RWPE2 (cell line): ENCODE measurements at regions not wholly inside any gene's neighbourhood (a gene's known extent, or its start where the extent isn't known, plus 50 kb on each side); places are given as distances from the start of the nearest gene placed in this dataset.

Source experiments
- ATAC-seq: fragments of 200-7000 bp; cut with Tn5 transposase; 3 replicates; pipeline ENCODE4 v1.9.1; 2021; ENCODE audit warnings: low read depth
- DNase-seq: peaks from one replicate; pipeline ENCODE4 v3.0.0-alpha.2; 2020; ENCODE audit warnings: low spot score
- H3K27ac ChIP-seq: fragments of 450-650 bp; 2 replicates; pipeline ENCODE4 v1.5.1; 2017; ENCODE audit warnings: mild to moderate bottlenecking; ENCODE audit not compliant: poor library complexity, severe bottlenecking
- H3K27me3 ChIP-seq: fragments of 250-450 bp; sonication (Bioruptor Pico); 2 replicates; pipeline ENCODE4 v1.5.1; 2021; ENCODE audit warnings: mild to moderate bottlenecking, moderate library complexity; ENCODE audit not compliant: insufficient read depth, poor library complexity, severe bottlenecking
- H3K36me3 ChIP-seq: fragments of 250-450 bp; sonication (Bioruptor Pico); 2 replicates; pipeline ENCODE4 v1.5.1; 2020; ENCODE audit warnings: low read depth, mild to moderate bottlenecking, moderate library complexity
- H3K4me1 ChIP-seq: fragments of 250-450 bp; sonication (Bioruptor Pico); 2 replicates; pipeline ENCODE4 v1.5.1; 2021; ENCODE audit warnings: mild to moderate bottlenecking, moderate library complexity; ENCODE audit not compliant: insufficient read depth, poor library complexity, severe bottlenecking
- H3K4me3 ChIP-seq: fragments of 250-450 bp; sonication (Bioruptor Pico); 2 replicates; pipeline ENCODE4 v1.5.1; 2021; ENCODE audit warnings: mild to moderate bottlenecking, moderate library complexity; ENCODE audit not compliant: severe bottlenecking
- H3K9me3 ChIP-seq: fragments of 250-450 bp; sonication (Bioruptor Pico); 2 replicates; pipeline ENCODE4 v1.5.1; 2021; ENCODE audit warnings: mild to moderate bottlenecking, moderate library complexity; ENCODE audit not compliant: severe bottlenecking
- CTCF ChIP-seq: fragments of 450-650 bp; IDR thresholded peaks from one replicate; pipeline ENCODE4 v1.5.1; 2017; ENCODE audit warnings: mild to moderate bottlenecking, moderate library complexity; ENCODE audit not compliant: poor library complexity, severe bottlenecking

- no peaks in the 10 kb centered on the region for H3K9me3 ChIP-seq
- H3K4me3 ChIP-seq: no peak overlapping the region
- ATAC-seq: no peak
Measured at GRCh38 chr4:129972257-129972656, 876.3 kb downstream of the C4orf33 start.

GRCh38 chr4:129974730-129975129 lies 878.8 kb downstream of the C4orf33 start:
- H3K4me3 ChIP-seq: no peak overlapping the region
- H3K36me3 ChIP-seq: no peaks in the 10 kb centered on the region
- no peak overlapping the region for H3K27ac ChIP-seq
- no peaks in the 10 kb centered on the region for H3K9me3 ChIP-seq
- ATAC-seq: no peak
- TF ChIP-seq CTCF: no peak
- H3K27me3 ChIP-seq: no peaks in the 10 kb centered on the region
- no peaks in the 10 kb centered on the region for H3K4me1 ChIP-seq
- DNase-seq: no peak

More at GRCh38 chr4:129972257-129972656, 876.3 kb downstream of the C4orf33 start:
- Histone ChIP-seq H3K27me3 (no peaks in the 10 kb centered on the region), H3K4me1 (no peaks in the 10 kb centered on the region), H3K27ac (no peak overlapping the region), H3K36me3 (no peaks in the 10 kb centered on the region)
- DNase-seq: no peak
- TF ChIP-seq CTCF: no peak

GRCh38 chr4:129978315-129978714 lies 882.4 kb downstream of the C4orf33 start:
- Histone ChIP-seq H3K9me3 (no peaks in the 10 kb centered on the region), H3K4me3 (no peak overlapping the region), H3K27ac (no peak overlapping the region), H3K36me3 (no peaks in the 10 kb centered on the region), H3K4me1 (no peaks in the 10 kb centered on the region), H3K27me3 (no peaks in the 10 kb centered on the region)
- DNase-seq (no peak), ATAC-seq (no peak)
- TF ChIP-seq CTCF: no peak

- DNase-seq (no peak), ATAC-seq (no peak)
- Histone ChIP-seq H3K4me3 (no peak overlapping the region), H3K27me3 (no peaks in the 10 kb centered on the region), H3K27ac (no peak overlapping the region), H3K9me3 (no peaks in the 10 kb centered on the region), H3K36me3 (no peaks in the 10 kb centered on the region), H3K4me1 (no peaks in the 10 kb centered on the region)
- no peak for TF ChIP-seq CTCF
Measured at GRCh38 chr4:129988957-129989356, 893.0 kb downstream of the C4orf33 start.

GRCh38 chr4:129994715-129995114 lies 898.8 kb downstream of the C4orf33 start:
- H3K36me3 ChIP-seq: no peaks in the 10 kb centered on the region
- no peak for DNase-seq
- no peak overlapping the region for H3K4me3 ChIP-seq
- TF ChIP-seq CTCF: no peak
- ATAC-seq: no peak
- no peaks in the 10 kb centered on the region for H3K9me3 ChIP-seq
- no peaks in the 10 kb centered on the region for H3K27me3 ChIP-seq
- no peaks in the 10 kb centered on the region for H3K4me1 ChIP-seq
- H3K27ac ChIP-seq: no peak overlapping the region
